GM18507 (cell line): ENCODE measurements at regions not wholly inside any gene's neighbourhood (a gene's known extent, or its start where the extent isn't known, plus 50 kb on each side); places are given as distances from the start of the nearest gene placed in this dataset.

ENCODE experiments used
- DNase-seq: peaks from one replicate; pipeline ENCODE4 v3.0.0; 2011; ENCODE audit warnings: low read depth; ENCODE audit not compliant: insufficient read length; ENCODE audit errors: extremely low spot score
- FAIRE-seq: peaks from 2 replicates; lab custom pipeline; 2011; peaks lifted over from hg19 to GRCh38; lab: Jason Lieb, UNC

DNA sequence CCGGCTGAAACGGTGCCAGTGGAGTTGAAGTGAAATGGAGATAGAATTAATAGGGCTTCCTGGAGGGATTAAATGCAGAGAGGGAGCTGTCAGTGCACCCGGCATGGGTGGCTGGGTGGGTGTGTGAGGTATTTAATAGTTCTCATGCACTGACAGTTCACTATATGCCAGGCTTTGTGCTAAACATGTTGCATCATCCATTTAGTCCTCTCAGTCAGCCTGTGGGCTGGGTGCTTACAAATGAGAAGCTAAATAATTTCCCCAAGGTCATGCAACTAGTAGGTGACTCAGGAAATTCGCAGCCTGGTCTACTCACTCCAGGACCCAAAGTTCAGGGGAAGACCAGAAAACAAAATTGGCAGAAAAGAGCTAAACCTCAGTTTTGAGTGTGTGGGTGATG is 63.5 kb upstream of the SPATA13 start:
- no peak for DNase-seq
- no peak for FAIRE-seq

GRCh38 chr13:24097667-24098066 is 62.9 kb upstream of the SPATA13 start:
- FAIRE-seq (peak; percentile 75), DNase-seq (no peak)

DNA sequence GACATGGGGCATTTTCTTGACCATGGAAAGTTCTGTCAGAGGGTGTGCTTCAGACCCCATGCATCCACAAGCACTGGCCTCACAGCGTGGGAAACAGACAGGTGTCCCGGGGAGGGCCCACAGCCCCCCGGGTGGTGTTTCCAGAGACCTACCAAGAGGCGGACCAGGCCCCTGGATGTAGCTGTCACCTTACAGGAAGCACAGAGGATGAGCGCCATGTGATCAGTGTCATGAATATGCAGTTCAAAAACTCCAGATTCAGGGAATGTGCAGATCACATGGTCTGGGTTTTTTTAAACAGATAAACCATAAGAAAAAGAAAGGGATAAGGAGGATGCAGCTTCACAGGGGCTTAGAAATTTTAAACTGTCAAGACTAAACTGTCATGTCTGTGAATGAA is 61.0 kb upstream of the SPATA13 start:
- DNase-seq, result no peak
- no peak for FAIRE-seq

DNA sequence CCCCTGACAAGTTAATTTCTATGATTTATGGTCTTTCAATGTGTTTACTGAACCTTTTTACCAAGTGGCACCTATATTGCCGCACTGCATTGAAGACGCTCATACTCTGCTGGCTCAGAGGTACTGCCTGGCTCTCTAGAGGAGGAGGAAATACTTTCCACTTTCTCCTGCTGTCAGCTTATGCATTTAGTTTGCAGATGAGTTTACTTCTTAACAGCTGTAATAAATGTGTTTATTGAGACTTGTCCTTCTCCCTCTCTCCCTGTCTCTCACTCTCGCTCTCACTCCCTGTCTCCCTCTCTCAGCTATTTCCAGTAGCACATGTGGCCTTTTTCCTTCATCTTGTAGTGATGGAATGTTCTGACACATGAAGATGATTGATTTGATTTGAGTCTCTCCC is 60.3 kb upstream of the SPATA13 start:
- FAIRE-seq (no peak), DNase-seq (no peak)

- DNase-seq (no peak), FAIRE-seq (no peak)
Observed at GRCh38 chr13:24103782-24104372, 56.6 kb upstream of the SPATA13 start.

DNA sequence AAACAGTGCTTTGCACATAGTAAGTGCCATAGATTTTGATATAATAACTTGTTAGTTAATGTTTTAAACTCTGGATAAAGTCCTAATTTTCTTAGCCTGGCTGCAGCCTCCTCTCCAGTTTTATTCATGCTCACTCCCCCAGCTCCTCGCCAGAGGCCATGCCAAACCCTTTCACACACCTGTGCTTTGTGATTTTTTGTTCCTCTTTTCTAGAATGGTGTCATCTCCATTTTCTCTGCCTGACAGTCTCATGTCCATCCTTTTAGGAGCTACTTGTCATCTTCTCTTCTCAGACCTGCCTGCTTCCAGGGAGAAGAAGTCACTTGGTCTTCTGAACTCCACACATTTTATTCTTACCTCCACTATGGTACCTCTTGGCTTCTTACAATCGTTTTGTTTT is 55.8 kb upstream of the SPATA13 start:
- DNase-seq (no peak), FAIRE-seq (no peak)

DNA sequence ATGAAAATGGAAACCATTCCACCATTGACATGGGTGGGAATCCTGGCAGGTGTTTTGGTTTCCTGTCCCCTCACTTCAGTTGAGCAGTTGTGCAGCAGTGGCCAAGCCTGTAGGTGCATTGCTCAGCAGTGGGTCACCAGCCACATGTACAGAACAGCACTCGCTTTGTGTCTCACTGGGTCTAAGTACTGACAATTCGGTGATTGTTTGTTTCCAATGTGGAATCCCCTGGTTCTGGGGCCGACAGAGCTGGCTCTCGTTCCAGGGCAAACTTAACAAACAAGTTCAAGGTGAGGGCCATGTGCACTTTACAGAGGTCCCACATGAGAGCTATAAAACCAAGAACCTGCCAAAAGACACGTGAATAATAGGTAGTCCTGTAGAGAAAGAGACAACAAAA is 54.1 kb upstream of the SPATA13 start:
- FAIRE-seq (no peak), DNase-seq (no peak)

GRCh38 chr13:24107955-24108614 is 52.4 kb upstream of the SPATA13 start:
- DNase-seq, result no peak
- FAIRE-seq, result no peak

GRCh38 chr13:24108615-24108965 is 51.9 kb upstream of the SPATA13 start:
- DNase-seq (no peak), FAIRE-seq (no peak)

DNA sequence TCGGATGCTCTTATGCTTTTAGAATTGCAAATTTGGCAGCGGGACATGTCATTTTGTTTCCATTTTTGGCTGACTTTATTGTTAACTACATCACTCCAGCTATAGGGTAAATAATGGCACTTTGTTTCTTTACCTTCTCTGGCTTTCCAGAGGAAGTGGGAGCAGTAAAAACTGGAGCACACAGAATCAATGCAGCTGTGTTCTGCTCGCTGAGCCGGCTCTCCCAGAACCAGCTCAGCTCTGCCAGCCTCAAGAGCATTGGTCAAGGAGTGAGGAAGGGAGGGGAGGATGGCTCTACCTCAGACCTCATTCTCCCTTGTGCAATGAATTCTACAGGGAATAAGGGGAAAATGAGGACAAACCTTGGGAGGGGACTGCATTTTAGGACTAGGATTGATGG is 50.5 kb upstream of the SPATA13 start:
- FAIRE-seq (no peak), DNase-seq (no peak)
